ENCODE measurements at regions not wholly inside any gene's neighbourhood (a gene's known extent, or its start where the extent isn't known, plus 50 kb on each side); places are given as distances from the start of the nearest gene placed in this dataset.

GRCh38 chr13:37495046-37495445, 103.5 kb downstream of the POSTN start:
- intact Hi-C loops (cut with micrococcal nuclease) = no loop called here
- ATAC-seq = no peak
- no peaks in the 10 kb centered on the region for H3K79me2 ChIP-seq (ENCODE audit: control insufficient read depth, insufficient read depth, low read length)
- DNase-seq (ENCODE audit: extremely low read depth in 1 of 4, low spot score in 3 of 4) = no peak
- no peaks in the 10 kb centered on the region for H3K27me3 ChIP-seq (ENCODE audit: control insufficient read depth in 2 of 2, insufficient read depth in 2 of 2, low read length in 2 of 2)
- ChIA-PET POLR2A (no interaction called here), CTCF (ENCODE audit: low intra/inter-chr PET ratio) (no interaction called here)
- no peak overlapping the region for H3K4me2 ChIP-seq (ENCODE audit: insufficient read depth, low read length)
- no peak overlapping the region for H3K27ac ChIP-seq (ENCODE audit: extremely low read depth, low read depth, low read length)
- no peak overlapping the region for H2AFZ ChIP-seq (ENCODE audit: low read depth, low read length)
- 14% methylated on average over 1 of the region's 1 CpG for WGBS (ENCODE audit: insufficient coverage, low coverage, missing lambda C conversion rate)
- H3K9me3 ChIP-seq (replicated peaks; ENCODE audit: control insufficient read depth, insufficient read depth, low read depth, low read length) = no peaks in the 10 kb centered on the region
- TF ChIP-seq SLC30A9 (CRISPR knock-in tag; IDR thresholded peaks at IDR 0.05) = no peak
- H3K4me3 ChIP-seq = no peak overlapping the region
- H3K4me1 ChIP-seq (replicated peaks in 1 of 2; ENCODE audit: control insufficient read depth in 2 of 2, insufficient read depth in 2 of 2, low read length in 2 of 2) = no peaks in the 10 kb centered on the region
- H3K36me3 ChIP-seq (ENCODE audit: control insufficient read depth, insufficient read depth, low read length) = no peaks in the 10 kb centered on the region
- H3K9me1 ChIP-seq (ENCODE audit: control insufficient read depth, insufficient read depth, low read length) = no peaks in the 10 kb centered on the region
- no peaks in the 10 kb centered on the region for H4K20me1 ChIP-seq (replicated peaks; ENCODE audit: control insufficient read depth, insufficient read depth, low read length)
- in situ Hi-C loops (cut with MboI) = no loop called here
- no TSS peak for BruUV-seq (replicated peaks)
- H3K9ac ChIP-seq (ENCODE audit: insufficient read depth in 1 of 2, low read depth in 2 of 2, low read length in 2 of 2) = no peak overlapping the region
- FAIRE-seq = no peak

- Histone ChIP-seq H3K27ac (ENCODE audit: extremely low read depth, low read depth, low read length) (no peak overlapping the region), H3K4me3 (no peak overlapping the region), H4K20me1 (replicated peaks; ENCODE audit: control insufficient read depth, insufficient read depth, low read length) (no peaks in the 10 kb centered on the region), H3K9ac (ENCODE audit: insufficient read depth in 1 of 2, low read depth in 2 of 2, low read length in 2 of 2) (no peak overlapping the region), H3K9me3 (replicated peaks; ENCODE audit: control insufficient read depth, insufficient read depth, low read depth, low read length) (no peaks in the 10 kb centered on the region), H3K4me1 (replicated peaks in 1 of 2; ENCODE audit: control insufficient read depth in 2 of 2, insufficient read depth in 2 of 2, low read length in 2 of 2) (no peaks in the 10 kb centered on the region), H3K27me3 (ENCODE audit: control insufficient read depth in 2 of 2, insufficient read depth in 2 of 2, low read length in 2 of 2) (no peaks in the 10 kb centered on the region), H3K79me2 (ENCODE audit: control insufficient read depth, insufficient read depth, low read length) (no peaks in the 10 kb centered on the region), H2AFZ (ENCODE audit: low read depth, low read length) (no peak overlapping the region), H3K36me3 (ENCODE audit: control insufficient read depth, insufficient read depth, low read length) (no peaks in the 10 kb centered on the region), H3K9me1 (ENCODE audit: control insufficient read depth, insufficient read depth, low read length) (no peaks in the 10 kb centered on the region), H3K4me2 (ENCODE audit: insufficient read depth, low read length) (no peak overlapping the region)
- 4% methylated on average over 3 of the region's 3 CpGs for WGBS (ENCODE audit: insufficient coverage, low coverage, missing lambda C conversion rate)
- no peak for DNase-seq (ENCODE audit: extremely low read depth in 1 of 4, low spot score in 3 of 4)
- BruUV-seq (replicated peaks) = no TSS peak
- TF ChIP-seq ZNF436 (CRISPR knock-in tag; IDR thresholded peaks at IDR 0.05) = no peak
- no peak for TF ChIP-seq ZNF449 (CRISPR knock-in tag; IDR thresholded peaks at IDR 0.05)
- TF ChIP-seq FOXO4 (CRISPR knock-in tag; IDR thresholded peaks at IDR 0.05) = no peak
- TF ChIP-seq ZNF165 (CRISPR knock-in tag; IDR thresholded peaks at IDR 0.05; ENCODE audit: borderline replicate concordance) = no peak
- TF ChIP-seq YY1 (IDR thresholded peaks at IDR 0.05; ENCODE audit: borderline replicate concordance in 1 of 3, control insufficient read depth in 1 of 3, extremely low read depth in 1 of 3, insufficient read depth in 3 of 3, insufficient read length in 1 of 3, insufficient replicate concordance in 2 of 3, low read depth in 1 of 3, low read length in 2 of 3) = no peak
- TF ChIP-seq ZNF764 (CRISPR knock-in tag; IDR thresholded peaks at IDR 0.05; ENCODE audit: low read depth) = no peak
- TF ChIP-seq AFF1 (IDR thresholded peaks at IDR 0.05; ENCODE audit: low read depth in 1 of 2, partially characterized antibody in 2 of 2) = no peak
- ChIA-PET POLR2A (no interaction called here), CTCF (ENCODE audit: low intra/inter-chr PET ratio) (no interaction called here)
- no peak for FAIRE-seq
- intact Hi-C loops (cut with micrococcal nuclease) (no loop called here), in situ Hi-C loops (cut with MboI) (no loop called here)
- ATAC-seq = no peak
Measured at GRCh38 chr13:37493775-37494174, 104.8 kb downstream of the POSTN start.
